ENCODE measurements at regions not wholly inside any gene's neighbourhood (a gene's known extent, or its start where the extent isn't known, plus 50 kb on each side); places are given as distances from the start of the nearest gene placed in this dataset.

DNA sequence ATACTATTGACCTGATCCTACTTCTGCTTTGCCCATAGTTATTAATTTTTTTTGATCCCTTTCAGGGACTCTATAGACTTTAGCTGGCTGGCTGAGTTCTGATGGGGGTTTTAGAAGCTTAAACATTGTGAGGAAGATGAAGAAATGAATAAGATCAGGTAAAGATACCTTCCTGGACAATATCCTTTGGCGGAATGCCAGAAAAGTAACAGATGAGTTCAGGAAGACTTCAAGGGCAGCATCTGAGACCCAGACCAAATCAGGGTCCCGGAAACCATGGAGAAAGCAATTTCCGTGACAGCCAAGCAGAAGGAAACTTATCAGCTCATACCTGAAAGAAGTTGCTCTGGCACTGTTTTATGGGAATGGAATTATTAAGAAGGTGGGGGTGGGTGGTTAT is 100.4 kb downstream of the XCL2 start:
- TF ChIP-seq CTCF (conservative IDR thresholded peaks at IDR 0.05 in 1 of 2, IDR thresholded peaks at IDR 0.05 in 1 of 2; ENCODE audit: extremely low read depth in 1 of 2, insufficient read depth in 1 of 2, low read depth in 1 of 2, low read length in 2 of 2) (no peak), EZH2 (IDR thresholded peaks at IDR 0.05; ENCODE audit: borderline replicate concordance, low read length) (no peak)

All from mammary epithelial cell (primary cell).